OCI-LY3 (cell line): ENCODE measurements at regions not wholly inside any gene's neighbourhood (a gene's known extent, or its start where the extent isn't known, plus 50 kb on each side); places are given as distances from the start of the nearest gene placed in this dataset.
A peak's percentile ranks its signal among the peaks of the same experiment; 100 is the strongest.

Experiments
- H2AFZ ChIP-seq: fragments of 200-600, 300-600 bp; shearing (Covaris generic); 2 replicates; pipeline ENCODE4 v1.6.0; 2014; ENCODE audit warnings: antibody characterized with exemption, low read depth, low read length
- H3K27ac ChIP-seq: fragments of 200-600, 300-600 bp; sonication (generic); 2 replicates; pipeline ENCODE4 v1.5.1; 2014; ENCODE audit warnings: mild to moderate bottlenecking, low read length, moderate library complexity, mixed read lengths
- H3K27me3 ChIP-seq: fragments of 200-600, 300-600 bp; sonication (generic); 2 replicates; pipeline ENCODE4 v1.6.1; 2014; ENCODE audit warnings: low read depth, low read length, mixed read lengths
- H3K36me3 ChIP-seq: fragments of 200-600, 300-600 bp; sonication (generic); replicated peaks from 2 replicates; pipeline ENCODE3; 2014; ENCODE audit warnings: low read depth, low read length, mixed read lengths
- H3K4me1 ChIP-seq: fragments of 300-600, 200-600 bp; sonication (generic); 2 replicates; pipeline ENCODE4 v1.6.1; 2014; ENCODE audit warnings: low read length, mixed read lengths
- H3K4me2 ChIP-seq: fragments of 200-600, 300-600 bp; sonication (generic); 2 replicates; pipeline ENCODE4 v1.6.1; 2014; ENCODE audit warnings: low read length, mixed read lengths
- H3K4me3 ChIP-seq: fragments of 300-600, 200-600 bp; sonication (generic); 2 replicates; pipeline ENCODE4 v1.5.1; 2014; ENCODE audit warnings: antibody characterized with exemption, mild to moderate bottlenecking, low read length, moderate library complexity
- H3K79me2 ChIP-seq: fragments of 300-600, 200-600 bp; shearing (Covaris generic); 2 replicates; pipeline ENCODE4 v1.6.1; 2014; ENCODE audit warnings: mild to moderate bottlenecking, low read length, mixed read lengths
- H3K9ac ChIP-seq: fragments of 300-600, 200-600 bp; shearing (Covaris generic); 2 replicates; pipeline ENCODE4 v1.6.0; 2014; ENCODE audit warnings: mild to moderate bottlenecking, low read length, moderate library complexity
- H3K9me3 ChIP-seq: fragments of 200-600, 300-600 bp; shearing (Covaris generic); 2 replicates; pipeline ENCODE4 v1.6.1; 2014; ENCODE audit warnings: low read length, mixed read lengths; ENCODE audit not compliant: insufficient read depth
- H4K20me1 ChIP-seq: fragments of 200-600, 300-600 bp; sonication (generic); 2 replicates; pipeline ENCODE4 v1.6.1; 2016; ENCODE audit warnings: low read length, mixed read lengths; ENCODE audit not compliant: insufficient read depth
- CTCF ChIP-seq: fragments of 200-600, 300-600 bp; sonication (generic); IDR thresholded peaks from 2 replicates; pipeline ENCODE4 v1.5.1; 2014; ENCODE audit warnings: antibody characterized with exemption, low read length, low read depth
- EZH2phosphoT487 ChIP-seq: fragments of 200-600 bp; shearing (Covaris generic); IDR thresholded peaks from 2 replicates; pipeline ENCODE4 v1.6.1; 2018; ENCODE audit warnings: antibody characterized with exemption, mixed run types, low read depth

GRCh38 chr4:124386163-124386562 lies 326.4 kb downstream of the ANKRD50 start:
- Histone ChIP-seq H3K27me3 (no peaks in the 10 kb centered on the region), H3K27ac (no peak overlapping the region), H2AFZ (no peak overlapping the region), H3K4me2 (no peak overlapping the region), H3K4me3 (no peak overlapping the region), H4K20me1 (no peaks in the 10 kb centered on the region), H3K36me3 (no peaks in the 10 kb centered on the region), H3K79me2 (no peaks in the 10 kb centered on the region), H3K9ac (no peak overlapping the region), H3K4me1 (peaks cover 5% of the 10 kb centered on the region; the same call in 1 of the 2 replicates), H3K9me3 (no peaks in the 10 kb centered on the region)
- no peak for TF ChIP-seq CTCF
- no peak for TF ChIP-seq EZH2phosphoT487

- Histone ChIP-seq H3K4me1 (peaks cover 5% of the 10 kb centered on the region; the same call in 1 of the 2 replicates), H3K36me3 (no peaks in the 10 kb centered on the region), H3K4me2 (peak overlapping the region; percentile 15; the same call in 1 of the 2 replicates), H3K27ac (no peak overlapping the region), H3K27me3 (no peaks in the 10 kb centered on the region), H3K79me2 (no peaks in the 10 kb centered on the region), H4K20me1 (no peaks in the 10 kb centered on the region), H2AFZ (no peak overlapping the region), H3K4me3 (no peak overlapping the region), H3K9me3 (no peaks in the 10 kb centered on the region), H3K9ac (no peak overlapping the region)
- TF ChIP-seq EZH2phosphoT487 (no peak), CTCF (no peak)
These were observed 325.9 kb downstream of the ANKRD50 start for GRCh38 chr4:124386648-124387047.

- Histone ChIP-seq H3K4me3 (no peak overlapping the region), H3K9me3 (no peaks in the 10 kb centered on the region), H2AFZ (no peak overlapping the region), H3K9ac (no peak overlapping the region), H3K27ac (no peak overlapping the region), H4K20me1 (no peaks in the 10 kb centered on the region), H3K4me1 (peaks cover 5% of the 10 kb centered on the region; the same call in 1 of the 2 replicates), H3K27me3 (no peaks in the 10 kb centered on the region), H3K79me2 (no peaks in the 10 kb centered on the region), H3K36me3 (no peaks in the 10 kb centered on the region), H3K4me2 (no peak overlapping the region)
- TF ChIP-seq CTCF (no peak), EZH2phosphoT487 (no peak)
These were observed 322.9 kb downstream of the ANKRD50 start for GRCh38 chr4:124389591-124389990.

- Histone ChIP-seq H3K27me3 (no peaks in the 10 kb centered on the region), H3K79me2 (no peaks in the 10 kb centered on the region), H3K4me1 (peaks cover 5% of the 10 kb centered on the region; the same call in 1 of the 2 replicates), H3K36me3 (no peaks in the 10 kb centered on the region), H3K4me3 (no peak overlapping the region), H2AFZ (no peak overlapping the region), H3K27ac (no peak overlapping the region), H3K9ac (no peak overlapping the region), H3K4me2 (no peak overlapping the region), H3K9me3 (no peaks in the 10 kb centered on the region), H4K20me1 (no peaks in the 10 kb centered on the region)
- TF ChIP-seq CTCF (no peak), EZH2phosphoT487 (no peak)
These were observed 321.7 kb downstream of the ANKRD50 start for GRCh38 chr4:124390861-124391260.
